ENCODE measurements at regions not wholly inside any gene's neighbourhood (a gene's known extent, or its start where the extent isn't known, plus 50 kb on each side); places are given as distances from the start of the nearest gene placed in this dataset.

GRCh38 chr6:132202574-132202973, 198.7 kb downstream of the MOXD1 start (continued):
- TF ChIP-seq EZH2phosphoT487 (IDR thresholded peaks at IDR 0.05; ENCODE audit: borderline replicate concordance, low read depth) (no peak), SMC3 (IDR thresholded peaks at IDR 0.05; ENCODE audit: low read depth, low read length) (no peak), NFIC (IDR thresholded peaks at IDR 0.05; ENCODE audit: borderline replicate concordance) (no peak), YY1 (IDR thresholded peaks at IDR 0.05; ENCODE audit: low read depth) (no peak), EP300 (IDR thresholded peaks at IDR 0.05; ENCODE audit: borderline replicate concordance in 1 of 2, low read depth in 1 of 2, low read length in 1 of 2) (no peak)
- TF ChIP-seq, protein P1, sequence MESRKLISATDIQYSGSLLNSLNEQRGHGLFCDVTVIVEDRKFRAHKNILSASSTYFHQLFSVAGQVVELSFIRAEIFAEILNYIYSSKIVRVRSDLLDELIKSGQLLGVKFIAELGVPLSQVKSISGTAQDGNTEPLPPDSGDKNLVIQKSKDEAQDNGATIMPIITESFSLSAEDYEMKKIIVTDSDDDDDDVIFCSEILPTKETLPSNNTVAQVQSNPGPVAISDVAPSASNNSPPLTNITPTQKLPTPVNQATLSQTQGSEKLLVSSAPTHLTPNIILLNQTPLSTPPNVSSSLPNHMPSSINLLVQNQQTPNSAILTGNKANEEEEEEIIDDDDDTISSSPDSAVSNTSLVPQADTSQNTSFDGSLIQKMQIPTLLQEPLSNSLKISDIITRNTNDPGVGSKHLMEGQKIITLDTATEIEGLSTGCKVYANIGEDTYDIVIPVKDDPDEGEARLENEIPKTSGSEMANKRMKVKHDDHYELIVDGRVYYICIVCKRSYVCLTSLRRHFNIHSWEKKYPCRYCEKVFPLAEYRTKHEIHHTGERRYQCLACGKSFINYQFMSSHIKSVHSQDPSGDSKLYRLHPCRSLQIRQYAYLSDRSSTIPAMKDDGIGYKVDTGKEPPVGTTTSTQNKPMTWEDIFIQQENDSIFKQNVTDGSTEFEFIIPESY (IDR thresholded peaks at IDR 0.05; ENCODE audit: borderline replicate concordance, low read depth): no peak
- TF ChIP-seq, protein P2, sequence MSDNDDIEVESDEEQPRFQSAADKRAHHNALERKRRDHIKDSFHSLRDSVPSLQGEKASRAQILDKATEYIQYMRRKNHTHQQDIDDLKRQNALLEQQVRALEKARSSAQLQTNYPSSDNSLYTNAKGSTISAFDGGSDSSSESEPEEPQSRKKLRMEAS (IDR thresholded peaks at IDR 0.05; ENCODE audit: low read depth): no peak
- TF ChIP-seq, protein P3, sequence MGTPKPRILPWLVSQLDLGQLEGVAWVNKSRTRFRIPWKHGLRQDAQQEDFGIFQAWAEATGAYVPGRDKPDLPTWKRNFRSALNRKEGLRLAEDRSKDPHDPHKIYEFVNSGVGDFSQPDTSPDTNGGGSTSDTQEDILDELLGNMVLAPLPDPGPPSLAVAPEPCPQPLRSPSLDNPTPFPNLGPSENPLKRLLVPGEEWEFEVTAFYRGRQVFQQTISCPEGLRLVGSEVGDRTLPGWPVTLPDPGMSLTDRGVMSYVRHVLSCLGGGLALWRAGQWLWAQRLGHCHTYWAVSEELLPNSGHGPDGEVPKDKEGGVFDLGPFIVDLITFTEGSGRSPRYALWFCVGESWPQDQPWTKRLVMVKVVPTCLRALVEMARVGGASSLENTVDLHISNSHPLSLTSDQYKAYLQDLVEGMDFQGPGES (IDR thresholded peaks at IDR 0.05; ENCODE audit: low read depth, low read length): no peak

DNA sequence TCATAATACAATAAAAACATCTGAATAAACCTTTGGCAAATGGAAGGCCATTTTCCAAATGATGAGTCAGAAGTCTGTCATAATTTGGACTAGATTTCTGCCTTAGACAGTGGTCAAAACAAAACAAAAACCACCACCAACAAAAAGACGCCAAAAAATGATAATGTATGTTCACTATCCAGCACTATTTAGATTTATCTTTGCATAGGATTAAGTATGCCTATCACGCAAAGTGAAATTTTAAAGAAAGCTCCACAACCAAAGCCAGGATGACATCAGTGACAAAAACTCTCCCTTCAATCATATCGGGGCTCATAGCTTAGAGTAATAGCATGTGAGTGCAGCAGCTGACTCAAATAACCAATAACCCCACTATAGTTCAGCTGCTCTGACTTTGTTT, 201.9 kb downstream of the MOXD1 start:
- H3F3A ChIP-seq (replicated peaks; ENCODE audit: insufficient read depth): peaks cover 22% of the 10 kb centered on the region

More for the DNA sequence above, 201.9 kb downstream of the MOXD1 start:
- TF ChIP-seq, protein P3 (IDR thresholded peaks at IDR 0.05; ENCODE audit: low read depth, low read length): no peak
- TF ChIP-seq TCF12 (IDR thresholded peaks at IDR 0.05): peak; percentile 64
- TF ChIP-seq ELF1 (IDR thresholded peaks at IDR 0.05): no peak
- peak; percentile 72 for TF ChIP-seq JUND (IDR thresholded peaks at IDR 0.05)
- peak; percentile 76; the same call in 1 of the 2 replicates for TF ChIP-seq FOSL2 (IDR thresholded peaks at IDR 0.05; ENCODE audit: borderline replicate concordance, low read depth)
- TF ChIP-seq NFIC (IDR thresholded peaks at IDR 0.05; ENCODE audit: borderline replicate concordance): peak; percentile 73
- no peaks in the 10 kb centered on the region for H4K20me1 ChIP-seq (ENCODE audit: insufficient read depth)
- 11% methylated on average over 3 of the region's 3 CpGs for WGBS (ENCODE audit: low lambda C conversion rate)
- DNase-seq: no peak
- POLR2A ChIA-PET: no interaction called here
- peak overlapping the region; percentile 46 for H3K4me2 ChIP-seq
- no peaks in the 10 kb centered on the region for H3K36me3 ChIP-seq (replicated peaks in 1 of 2; ENCODE audit: control insufficient read depth in 1 of 2, insufficient read depth in 2 of 2, low read length in 1 of 2)
- CTCF ChIA-PET: no interaction called here
- no peaks in the 10 kb centered on the region for H3K27me3 ChIP-seq (ENCODE audit: insufficient read depth)
- H3K4me1 ChIP-seq (ENCODE audit: control insufficient read depth in 1 of 2, insufficient read depth in 2 of 2, low read depth in 1 of 2, low read length in 1 of 2): peaks cover 0 to 17% of the 10 kb centered on the region in 2 experiments; a peak in 2 of 4 replicates
- peak overlapping the region; percentile 37; the same call in 1 of the 2 replicates for H3K9ac ChIP-seq
- H3K79me2 ChIP-seq (ENCODE audit: insufficient read depth): no peaks in the 10 kb centered on the region
- peak overlapping the region in 1 of 2 experiments; percentile 35; a peak in 2 of 4 replicates for H3K4me3 ChIP-seq (ENCODE audit: low read depth in 2 of 2, low read length in 1 of 2)
- peak overlapping the region; percentile 54 for H2AFZ ChIP-seq (ENCODE audit: low read depth)
- no peaks in the 10 kb centered on the region for H3K9me2 ChIP-seq
- H3K27ac ChIP-seq (ENCODE audit: low read depth in 2 of 2, low read length in 1 of 2): peak overlapping the region in 1 of 2 experiments; percentile 93; a peak in 3 of 4 replicates
- no peaks in the 10 kb centered on the region; the same call in 1 of the 2 replicates for H3K9me3 ChIP-seq

All from SK-N-SH (cell line).